ENCODE measurements at regions not wholly inside any gene's neighbourhood (a gene's known extent, or its start where the extent isn't known, plus 50 kb on each side); places are given as distances from the start of the nearest gene placed in this dataset.

GRCh38 chr9:118156846-118157245 is 452.6 kb downstream of the TLR4 start:
- TF ChIP-seq CTCF (IDR thresholded peaks at IDR 0.05) (no peak), POLR2A (IDR thresholded peaks at IDR 0.05) (no peak), POLR2AphosphoS5 (IDR thresholded peaks at IDR 0.05) (no peak), EP300 (IDR thresholded peaks at IDR 0.05) (no peak)
